NB4 (cell line): ENCODE measurements at regions not wholly inside any gene's neighbourhood (a gene's known extent, or its start where the extent isn't known, plus 50 kb on each side); places are given as distances from the start of the nearest gene placed in this dataset.

Experiments
- CTCF ChIP-seq: IDR thresholded peaks from one replicate; pipeline ENCODE4 v1.5.1; 2012; ENCODE audit warnings: low read depth, low read length
- MAX ChIP-seq: IDR thresholded peaks from 2 replicates; pipeline ENCODE4 v1.6.1; 2011; ENCODE audit warnings: low read depth, low read length
- MYC ChIP-seq: IDR thresholded peaks from 2 replicates; pipeline ENCODE4 v1.6.1; 2011; ENCODE audit warnings: low read depth, low read length
- POLR2A ChIP-seq: IDR thresholded peaks from 2 replicates; pipeline ENCODE4 v1.6.1; 2011; ENCODE audit warnings: mild to moderate bottlenecking; ENCODE audit not compliant: insufficient read length; ENCODE audit errors: extremely low read depth

GRCh38 chr4:79502081-79502480 is 94.1 kb upstream of the GK2 start:
- no peak for TF ChIP-seq CTCF
- TF ChIP-seq POLR2A, result no peak
- no peak for TF ChIP-seq MAX
- no peak for TF ChIP-seq MYC
